HG02798 (cell line): ENCODE measurements at regions not wholly inside any gene's neighbourhood (a gene's known extent, or its start where the extent isn't known, plus 50 kb on each side); places are given as distances from the start of the nearest gene placed in this dataset.
"Not testable (repeated sequence)": the region's sequence is repeated elsewhere in the genome, so short reads cannot be mapped to it uniquely, and the experiment has no call there.

ENCODE experiments used
- ATAC-seq: cut with Tn5 transposase; IDR thresholded peaks from one replicate; pipeline ENCODE4 v1.9.1; 2021; ENCODE audit warnings: mild to moderate bottlenecking; ENCODE audit not compliant: unreplicated experiment, poor library complexity

- no peak for ATAC-seq
These were observed 472.2 kb upstream of the RUNX1 start for GRCh38 chr21:35521293-35521692.

DNA sequence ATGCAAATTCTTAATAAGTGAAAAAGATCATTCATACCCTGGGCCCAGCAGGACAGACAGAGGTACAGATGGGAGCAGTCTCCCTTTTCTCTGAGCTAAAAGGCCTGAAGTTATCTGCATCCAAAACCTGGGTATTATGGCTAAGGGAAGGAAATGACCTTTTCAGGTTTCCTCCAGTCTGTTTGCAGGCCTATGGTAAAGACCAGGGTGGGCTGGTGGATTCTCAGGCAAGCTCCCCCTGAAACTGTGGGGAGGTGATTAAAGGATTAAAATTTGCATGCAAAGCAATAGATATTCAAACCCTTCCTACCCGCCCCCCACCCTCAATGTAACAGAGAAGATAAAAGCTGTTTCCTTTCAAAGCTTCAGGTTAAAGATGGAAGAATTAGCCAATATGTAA, 471.8 kb upstream of the RUNX1 start:
- ATAC-seq, result no peak

DNA sequence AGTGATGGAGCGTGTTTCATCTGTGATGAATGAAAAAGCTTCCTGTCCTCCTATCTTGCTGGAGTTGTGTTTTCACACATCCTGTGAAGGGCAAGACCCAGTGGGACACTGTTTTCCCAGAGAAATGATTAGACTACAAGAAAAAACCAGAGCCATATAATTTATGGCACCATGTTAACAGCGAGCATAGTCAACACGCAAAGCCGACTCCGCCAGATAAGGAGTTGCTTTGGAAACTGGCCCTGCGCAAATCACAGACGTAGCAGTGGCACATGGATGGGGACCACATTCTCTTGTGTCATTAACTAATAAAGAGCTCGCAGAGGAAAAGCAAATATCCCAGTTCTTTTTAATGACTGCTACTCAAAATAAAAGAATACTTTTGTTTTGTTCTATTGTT, 471.2 kb upstream of the RUNX1 start:
- ATAC-seq, result no peak

GRCh38 chr21:35517865-35518264, 468.8 kb upstream of the RUNX1 start:
- no peak for ATAC-seq

- not testable (repeated sequence) for ATAC-seq
These were observed 467.2 kb upstream of the RUNX1 start for GRCh38 chr21:35516292-35516691.

DNA sequence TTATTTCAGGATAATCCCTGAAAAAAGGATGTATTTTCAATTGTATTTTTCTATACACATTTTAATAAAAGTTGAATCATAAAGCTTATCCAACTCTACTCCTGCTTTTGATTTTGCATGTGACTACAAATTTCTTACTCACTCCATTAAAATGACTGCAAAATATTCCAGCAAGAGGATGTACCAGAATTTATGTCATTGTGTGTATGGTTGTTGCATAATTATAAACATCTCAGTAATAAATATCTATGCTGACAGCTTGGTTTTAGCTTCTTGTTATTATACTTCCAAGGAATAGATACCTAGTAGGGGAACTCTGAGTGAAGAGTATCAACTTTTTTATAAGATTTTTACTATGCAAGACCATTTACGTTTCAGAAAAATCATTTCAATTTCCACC, 463.2 kb upstream of the RUNX1 start:
- ATAC-seq, result no peak

GRCh38 chr21:35511696-35512162, 462.6 kb upstream of the RUNX1 start:
- ATAC-seq, result no peak

DNA sequence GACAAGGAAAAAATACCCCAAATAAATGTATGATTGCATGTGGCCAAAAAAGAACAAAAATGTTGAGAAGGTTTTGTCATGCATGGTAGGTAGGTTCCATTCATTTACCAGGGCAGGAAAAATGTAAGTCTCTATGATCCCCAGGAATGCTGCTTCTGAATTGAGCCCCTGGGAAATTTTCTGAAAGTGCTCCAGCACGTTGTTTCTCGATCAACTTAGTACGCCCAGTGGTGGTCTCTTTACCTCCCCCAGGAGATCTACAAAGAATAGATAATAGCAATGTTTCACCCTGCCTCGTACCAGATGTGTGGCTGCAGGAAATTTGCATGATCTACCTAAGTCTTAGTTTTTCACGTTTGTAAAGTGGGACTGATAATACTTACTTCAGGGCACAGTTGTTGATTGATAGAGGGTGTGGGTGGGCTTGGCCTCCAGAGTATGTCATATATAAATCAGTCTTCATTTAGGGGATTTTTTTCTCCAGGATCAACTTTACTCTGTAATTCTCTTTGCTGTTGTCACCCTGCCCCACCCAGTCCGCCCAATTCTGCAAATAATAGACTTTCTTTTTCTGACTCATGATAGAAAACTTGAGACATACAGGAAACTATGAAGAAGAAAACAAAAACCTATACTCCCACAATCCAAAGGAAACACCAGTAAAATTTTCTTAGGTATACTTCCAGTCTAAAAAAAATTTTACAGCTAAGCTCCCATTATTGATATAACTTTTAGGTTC, 462.0 kb upstream of the RUNX1 start:
- ATAC-seq, result no peak

DNA sequence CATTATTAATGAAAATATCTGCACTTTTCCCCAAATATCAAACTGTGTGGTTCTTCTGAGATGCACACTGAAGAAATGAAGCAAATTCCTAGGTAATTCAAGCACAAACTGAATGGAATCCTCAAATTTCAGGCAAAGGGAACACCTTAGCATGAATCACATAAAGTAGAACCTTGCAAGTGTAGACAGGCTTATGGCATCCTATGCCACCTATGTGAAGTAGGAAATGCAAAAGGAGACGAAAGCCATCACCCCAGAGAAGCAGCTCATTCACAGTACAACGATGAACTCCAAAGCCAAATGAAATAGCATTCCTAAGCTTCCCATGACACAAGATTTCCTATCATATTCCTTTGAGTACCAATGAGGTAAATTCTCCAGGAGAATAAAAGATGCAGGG, 461.2 kb upstream of the RUNX1 start:
- no peak for ATAC-seq

- no peak for ATAC-seq
These were observed 460.1 kb upstream of the RUNX1 start for GRCh38 chr21:35509001-35509704.

GRCh38 chr21:35508139-35508888, 459.2 kb upstream of the RUNX1 start:
- no peak for ATAC-seq

DNA sequence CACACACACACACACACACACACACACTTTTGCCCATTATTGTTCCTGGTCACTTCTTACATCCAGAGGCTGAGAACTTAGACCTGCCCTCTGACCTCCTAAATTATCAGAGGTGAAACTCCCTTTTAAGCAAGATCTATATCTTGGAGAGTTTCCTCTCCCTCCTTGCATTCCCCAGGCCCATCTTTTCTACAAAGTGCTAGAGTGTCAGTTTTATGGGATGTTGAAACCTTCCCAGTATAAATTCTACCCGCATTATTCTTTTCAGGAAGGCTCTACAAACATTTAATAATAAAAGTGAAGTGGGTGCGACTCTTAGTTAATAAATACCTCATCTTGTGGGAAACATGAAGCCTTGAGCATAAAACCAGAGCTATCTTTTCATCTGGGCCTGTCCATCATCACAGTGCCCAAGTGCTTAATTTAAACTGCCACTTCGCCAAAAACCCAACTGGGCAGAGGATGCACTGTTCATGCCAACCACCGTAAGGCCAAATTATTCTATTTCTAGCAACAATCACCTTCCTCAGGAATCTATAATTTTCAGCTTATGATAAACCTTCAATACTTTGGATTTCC, 458.2 kb upstream of the RUNX1 start:
- ATAC-seq, result no peak

GRCh38 chr21:35506771-35507170, 457.7 kb upstream of the RUNX1 start:
- ATAC-seq, result no peak

- ATAC-seq, result no peak
These were observed 457.2 kb upstream of the RUNX1 start for GRCh38 chr21:35506352-35506751.

DNA sequence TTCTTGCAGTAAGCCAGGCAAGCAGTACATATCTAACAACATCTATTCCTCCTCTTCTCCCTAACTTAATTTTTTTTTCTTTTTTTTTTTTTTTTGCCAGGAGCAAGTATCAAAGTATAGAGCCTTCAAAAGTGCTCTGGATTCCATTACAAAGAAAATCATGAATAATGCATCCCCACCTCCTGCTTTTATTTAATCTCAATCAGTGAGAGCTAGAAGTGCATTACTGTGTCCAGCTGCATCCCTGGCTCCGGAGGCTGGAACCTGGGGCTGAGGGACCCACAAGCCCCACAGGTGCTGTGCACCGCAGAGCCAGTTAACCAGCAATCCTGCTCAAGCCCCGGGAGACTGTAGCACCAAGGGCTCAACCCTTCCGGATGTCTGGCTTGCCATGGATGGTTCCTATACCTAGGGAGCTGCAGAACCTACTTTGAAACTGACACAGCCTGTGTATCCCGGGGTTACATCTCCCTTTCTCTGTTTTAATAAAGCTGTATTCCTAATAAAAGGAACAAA, 455.9 kb upstream of the RUNX1 start:
- no peak for ATAC-seq

GRCh38 chr21:35504277-35504676, 455.2 kb upstream of the RUNX1 start:
- no peak for ATAC-seq

DNA sequence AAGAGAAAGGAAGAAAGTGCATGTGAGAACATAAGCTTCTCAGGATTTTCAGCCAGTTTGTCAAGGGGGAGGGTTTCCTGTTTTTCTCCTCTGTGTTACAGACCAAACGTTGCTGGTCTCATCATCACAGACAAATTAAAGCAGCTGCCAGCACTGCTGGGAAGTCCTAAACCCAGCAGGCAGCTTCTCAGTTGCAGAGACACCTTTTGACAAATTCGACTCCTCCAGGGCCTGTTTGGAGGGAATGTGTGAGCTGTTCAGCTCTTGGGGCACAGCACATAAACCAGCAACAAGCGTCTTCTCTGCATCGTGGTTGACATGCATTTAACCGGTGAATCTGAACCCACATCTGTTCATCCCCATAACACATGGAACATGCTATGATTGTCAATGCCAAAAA, 454.6 kb upstream of the RUNX1 start:
- no peak for ATAC-seq

GRCh38 chr21:35502821-35503220, 453.7 kb upstream of the RUNX1 start:
- ATAC-seq, result no peak

- not testable (repeated sequence) for ATAC-seq
These were observed 448.4 kb upstream of the RUNX1 start for GRCh38 chr21:35497522-35497921.

GRCh38 chr21:35491920-35492678, 443.0 kb upstream of the RUNX1 start:
- ATAC-seq, result no peak
